Natural killer cell (primary cell): ENCODE measurements at regions not wholly inside any gene's neighbourhood (a gene's known extent, or its start where the extent isn't known, plus 50 kb on each side); places are given as distances from the start of the nearest gene placed in this dataset.
"Not testable (repeated sequence)": the region's sequence is repeated elsewhere in the genome, so short reads cannot be mapped to it uniquely, and the experiment has no call there.

Source experiments
- ATAC-seq, 3 donors: fragments of 150-1000 bp in 2 of 3; fragments of 200-7000 bp in 1 of 3; cut with Tn5 transposase; 1 replicate in 1 of 3; 2 replicates in 2 of 3; pipeline ENCODE4 v1.10.0; 2021; ENCODE audit warnings: mild to moderate bottlenecking in 2 of 3, moderate library complexity in 2 of 3
- DNase-seq, 2 donors: peaks; one replicate each; pipeline versions ENCODE4 v3.0.0 to v3.0.0-alpha.2; 2013 to 2021; ENCODE audit warnings: mixed read lengths in 1 of 2
- H3K27ac ChIP-seq: one replicate; pipeline ENCODE4 v1.5.1; 2013; ENCODE audit warnings: mild to moderate bottlenecking, low read length
- H3K27me3 ChIP-seq: one replicate; pipeline ENCODE4 v1.6.1; 2013; ENCODE audit warnings: low read length; ENCODE audit not compliant: control insufficient read depth, insufficient read depth
- H3K36me3 ChIP-seq: one replicate; pipeline ENCODE4 v1.6.1; 2013; ENCODE audit warnings: low read length; ENCODE audit not compliant: control insufficient read depth, insufficient read depth
- H3K4me1 ChIP-seq: one replicate; pipeline ENCODE4 v1.6.1; 2013; ENCODE audit warnings: low read length; ENCODE audit not compliant: control insufficient read depth, insufficient read depth
- H3K4me3 ChIP-seq: one replicate; pipeline ENCODE4 v1.5.1; 2013; ENCODE audit warnings: low read length
- H3K9me3 ChIP-seq: one replicate; pipeline ENCODE4 v1.6.1; 2013; ENCODE audit warnings: low read length; ENCODE audit not compliant: control insufficient read depth, insufficient read depth
- H3K27ac Mint-ChIP-seq, 2 donors: one replicate each; pipeline ENCODE4 v1.8.0; 2022; ENCODE audit warnings: mild to moderate bottlenecking in 2 of 2, mixed read lengths in 2 of 2, moderate library complexity in 1 of 2
- H3K27me3 Mint-ChIP-seq, 2 donors: one replicate each; pipeline ENCODE4 v1.8.0; 2022; ENCODE audit warnings: low read depth in 2 of 2, mixed read lengths in 2 of 2
- H3K36me3 Mint-ChIP-seq: one replicate; pipeline ENCODE4 v1.8.0; 2022; ENCODE audit warnings: mixed read lengths
- H3K4me1 Mint-ChIP-seq, 2 donors: one replicate each; pipeline ENCODE4 v1.8.0; 2022; ENCODE audit warnings: mixed read lengths in 2 of 2
- H3K4me3 Mint-ChIP-seq: one replicate; pipeline ENCODE4 v1.8.0; 2022; ENCODE audit warnings: mild to moderate bottlenecking, moderate library complexity, mixed read lengths
- H3K9me3 Mint-ChIP-seq, 2 donors: one replicate each; pipeline ENCODE4 v1.8.0; 2022; ENCODE audit warnings: mixed read lengths in 2 of 2
- CTCF ChIP-seq: fragments of 200-600 bp; IDR thresholded peaks from one replicate; pipeline ENCODE4 v1.8.0; 2022; ENCODE audit warnings: antibody characterized with exemption
- WGBS: methylation state at CpG from one replicate; pipeline ENCODE4 v1.1.7; 2013; ENCODE audit warnings: missing lambda C conversion rate; ENCODE audit not compliant: insufficient coverage; 5-methylcytosine and 5-hydroxymethylcytosine counted together
- intact Hi-C: fragments of 100-400 bp; cut with micrococcal nuclease; formaldehyde crosslinking; loops from one replicate; pipeline ENCODE4 v1.14.2; 2022

GRCh38 chr13:33353210-33353609, 67.7 kb upstream of the STARD13 start:
- Histone ChIP-seq H3K4me1 (no peaks in the 10 kb centered on the region), H3K4me3 (no peak overlapping the region), H3K27ac (no peak overlapping the region), H3K9me3 (no peaks in the 10 kb centered on the region), H3K36me3 (no peaks in the 10 kb centered on the region), H3K27me3 (peaks cover 3% of the 10 kb centered on the region)
- H3K9me3 Mint-ChIP-seq = no peaks in the 10 kb centered on the region
- intact Hi-C loops = no loop called here
- DNase-seq (peak in 1 of 2 donors; percentile 4), ATAC-seq (peak in 1 of 3 donors; percentile 18)
- no peak overlapping the region for H3K27ac Mint-ChIP-seq
- peaks cover 11 to 32% of the 10 kb centered on the region in 2 donors for H3K27me3 Mint-ChIP-seq
- no peak for TF ChIP-seq CTCF
- H3K36me3 Mint-ChIP-seq = peaks cover 7% of the 10 kb centered on the region
- WGBS = 7% methylated on average over 3 of the region's 4 CpGs
- no peak overlapping the region for H3K4me3 Mint-ChIP-seq
- H3K4me1 Mint-ChIP-seq = no peaks in the 10 kb centered on the region

GRCh38 chr13:33353646-33354045, 68.1 kb upstream of the STARD13 start:
- 92% methylated on average over 4 of the region's 4 CpGs for WGBS
- Histone ChIP-seq H3K9me3 (no peaks in the 10 kb centered on the region), H3K36me3 (no peaks in the 10 kb centered on the region), H3K27ac (no peak overlapping the region), H3K4me3 (no peak overlapping the region), H3K4me1 (no peaks in the 10 kb centered on the region), H3K27me3 (peaks cover 3% of the 10 kb centered on the region)
- Mint-ChIP-seq H3K36me3 (peaks cover 7% of the 10 kb centered on the region), H3K9me3 (no peaks in the 10 kb centered on the region), H3K4me3 (no peak overlapping the region), H3K4me1 (no peaks in the 10 kb centered on the region), H3K27ac (no peak overlapping the region), H3K27me3 (peaks cover 11 to 27% of the 10 kb centered on the region in 2 donors)
- ATAC-seq (no peak), DNase-seq (no peak)
- intact Hi-C loops = no loop called here
- TF ChIP-seq CTCF = no peak

- Histone ChIP-seq H3K27ac (no peak overlapping the region), H3K4me1 (no peaks in the 10 kb centered on the region), H3K36me3 (no peaks in the 10 kb centered on the region), H3K27me3 (no peaks in the 10 kb centered on the region), H3K9me3 (no peaks in the 10 kb centered on the region), H3K4me3 (no peak overlapping the region)
- no peak for DNase-seq
- no peak overlapping the region for H3K4me3 Mint-ChIP-seq
- peaks cover 11 to 20% of the 10 kb centered on the region in 2 donors for H3K27me3 Mint-ChIP-seq
- TF ChIP-seq CTCF = no peak
- peaks cover 7% of the 10 kb centered on the region for H3K36me3 Mint-ChIP-seq
- no peak overlapping the region for H3K27ac Mint-ChIP-seq
- intact Hi-C loops = no loop called here
- 85% methylated on average over 5 of the region's 6 CpGs for WGBS
- peaks cover 0 to 2% of the 10 kb centered on the region in 2 donors for H3K9me3 Mint-ChIP-seq
- H3K4me1 Mint-ChIP-seq = no peaks in the 10 kb centered on the region
- no peak for ATAC-seq
Observed at GRCh38 chr13:33355201-33355895, 69.8 kb upstream of the STARD13 start.

- H3K27me3 Mint-ChIP-seq, H3K36me3 Mint-ChIP-seq: not testable (repeated sequence)
Observed at GRCh38 chr13:33358076-33358475, 72.5 kb upstream of the STARD13 start.

More at GRCh38 chr13:33358076-33358475, 72.5 kb upstream of the STARD13 start:
- DNase-seq, H3K4me1 ChIP-seq, H3K27ac Mint-ChIP-seq, H3K36me3 ChIP-seq, H3K9me3 Mint-ChIP-seq, H3K4me3 Mint-ChIP-seq, H3K9me3 ChIP-seq, H3K27ac ChIP-seq, H3K4me1 Mint-ChIP-seq, H3K27me3 ChIP-seq, ATAC-seq, H3K4me3 ChIP-seq, intact Hi-C loops: not testable (repeated sequence)
- 93% methylated on average over 14 of the region's 17 CpGs for WGBS
